ENCODE measurements at regions not wholly inside any gene's neighbourhood (a gene's known extent, or its start where the extent isn't known, plus 50 kb on each side); places are given as distances from the start of the nearest gene placed in this dataset.
"Not testable (repeated sequence)": the region's sequence is repeated elsewhere in the genome, so short reads cannot be mapped to it uniquely, and the experiment has no call there.

DNA sequence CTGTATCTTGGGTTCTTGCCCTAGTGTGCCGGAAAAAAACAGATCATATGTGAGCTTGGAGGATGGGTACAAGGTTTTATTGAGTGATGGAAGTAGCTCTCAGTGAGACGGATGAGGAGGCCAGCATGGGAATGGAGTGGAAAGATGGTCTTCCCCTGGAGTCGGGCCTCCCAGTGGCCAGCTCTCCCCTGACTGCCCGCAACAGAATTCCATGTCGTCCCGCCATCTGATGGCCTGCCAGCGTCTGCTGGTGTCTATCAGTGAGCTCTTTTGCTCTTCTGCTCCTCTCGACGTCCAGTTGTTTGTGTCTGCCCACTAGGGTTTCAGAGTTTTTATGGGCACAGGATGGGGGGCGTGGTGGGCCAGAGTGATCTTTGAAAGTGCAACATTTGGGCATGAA lies 315.2 kb upstream of the BRINP3 start:
- no peak for TF ChIP-seq ZFX (IDR thresholded peaks at IDR 0.05; ENCODE audit: borderline replicate concordance)
- TF ChIP-seq, protein P1, sequence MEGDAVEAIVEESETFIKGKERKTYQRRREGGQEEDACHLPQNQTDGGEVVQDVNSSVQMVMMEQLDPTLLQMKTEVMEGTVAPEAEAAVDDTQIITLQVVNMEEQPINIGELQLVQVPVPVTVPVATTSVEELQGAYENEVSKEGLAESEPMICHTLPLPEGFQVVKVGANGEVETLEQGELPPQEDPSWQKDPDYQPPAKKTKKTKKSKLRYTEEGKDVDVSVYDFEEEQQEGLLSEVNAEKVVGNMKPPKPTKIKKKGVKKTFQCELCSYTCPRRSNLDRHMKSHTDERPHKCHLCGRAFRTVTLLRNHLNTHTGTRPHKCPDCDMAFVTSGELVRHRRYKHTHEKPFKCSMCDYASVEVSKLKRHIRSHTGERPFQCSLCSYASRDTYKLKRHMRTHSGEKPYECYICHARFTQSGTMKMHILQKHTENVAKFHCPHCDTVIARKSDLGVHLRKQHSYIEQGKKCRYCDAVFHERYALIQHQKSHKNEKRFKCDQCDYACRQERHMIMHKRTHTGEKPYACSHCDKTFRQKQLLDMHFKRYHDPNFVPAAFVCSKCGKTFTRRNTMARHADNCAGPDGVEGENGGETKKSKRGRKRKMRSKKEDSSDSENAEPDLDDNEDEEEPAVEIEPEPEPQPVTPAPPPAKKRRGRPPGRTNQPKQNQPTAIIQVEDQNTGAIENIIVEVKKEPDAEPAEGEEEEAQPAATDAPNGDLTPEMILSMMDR (IDR thresholded peaks at IDR 0.05): no peak
- H3K27ac ChIP-seq: no peak overlapping the region

DNA sequence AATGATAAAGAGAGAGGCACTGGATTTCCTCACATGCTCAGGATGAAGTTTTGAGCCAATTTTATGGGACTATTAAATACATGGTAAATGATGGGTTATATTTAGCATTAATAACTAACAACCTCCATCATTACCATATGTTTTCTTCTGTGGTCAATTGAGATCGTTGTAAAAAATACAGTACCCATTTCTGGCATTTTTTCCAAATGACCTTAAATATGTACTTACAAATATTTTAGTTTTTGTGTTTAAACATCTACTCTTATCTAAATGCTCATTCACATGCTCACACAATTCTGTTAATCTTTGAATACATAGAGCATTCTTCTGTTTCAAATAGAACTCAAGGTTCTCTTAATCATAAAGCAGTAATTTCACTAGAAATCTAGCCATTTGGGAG lies 330.0 kb upstream of the BRINP3 start:
- TF ChIP-seq, protein P1 (IDR thresholded peaks at IDR 0.05): no peak
- no peak for TF ChIP-seq ZFX (IDR thresholded peaks at IDR 0.05; ENCODE audit: borderline replicate concordance)
- no peak overlapping the region for H3K27ac ChIP-seq

DNA sequence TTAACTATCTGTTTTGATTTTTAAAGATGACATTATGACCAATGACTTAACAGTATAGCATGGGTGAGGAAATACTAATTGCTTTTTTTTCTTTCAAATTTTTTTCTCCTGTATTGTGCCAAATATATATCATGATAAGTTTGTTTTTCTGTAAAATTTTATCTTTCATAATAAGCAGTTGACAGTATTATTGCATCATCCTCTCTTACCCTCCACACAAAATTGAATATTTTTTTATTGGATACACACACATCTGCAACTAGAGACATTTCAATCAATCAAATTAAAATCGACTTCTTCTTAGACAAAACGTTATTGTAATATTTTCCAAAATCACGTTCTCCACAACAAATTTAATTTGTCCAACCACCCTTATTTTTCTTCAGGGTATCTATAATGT lies 330.4 kb upstream of the BRINP3 start:
- no peak overlapping the region for H3K27ac ChIP-seq
- TF ChIP-seq ZFX (IDR thresholded peaks at IDR 0.05; ENCODE audit: borderline replicate concordance): no peak
- TF ChIP-seq, protein P1 (IDR thresholded peaks at IDR 0.05): no peak

DNA sequence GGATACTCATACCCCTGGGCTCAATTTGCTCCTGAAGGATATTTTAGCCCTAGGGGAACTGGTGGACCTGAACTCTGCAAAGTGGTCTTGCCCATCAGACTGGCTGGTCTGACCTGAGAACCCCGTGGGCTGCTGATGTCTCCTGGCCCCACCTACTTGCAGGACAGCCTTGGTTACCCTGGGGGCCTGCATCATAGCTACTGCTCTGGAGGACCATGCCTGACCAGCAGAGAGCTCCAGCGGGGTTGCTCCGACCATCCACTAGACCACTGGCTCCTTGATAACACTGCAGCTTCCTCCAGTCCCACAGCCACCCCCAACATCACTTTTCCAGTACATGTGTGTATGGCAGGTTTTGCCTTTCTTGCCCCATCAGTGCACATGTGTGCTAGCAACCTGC lies 331.6 kb upstream of the BRINP3 start:
- TF ChIP-seq ZFX (IDR thresholded peaks at IDR 0.05; ENCODE audit: borderline replicate concordance): no peak
- TF ChIP-seq, protein P1 (IDR thresholded peaks at IDR 0.05): no peak

DNA sequence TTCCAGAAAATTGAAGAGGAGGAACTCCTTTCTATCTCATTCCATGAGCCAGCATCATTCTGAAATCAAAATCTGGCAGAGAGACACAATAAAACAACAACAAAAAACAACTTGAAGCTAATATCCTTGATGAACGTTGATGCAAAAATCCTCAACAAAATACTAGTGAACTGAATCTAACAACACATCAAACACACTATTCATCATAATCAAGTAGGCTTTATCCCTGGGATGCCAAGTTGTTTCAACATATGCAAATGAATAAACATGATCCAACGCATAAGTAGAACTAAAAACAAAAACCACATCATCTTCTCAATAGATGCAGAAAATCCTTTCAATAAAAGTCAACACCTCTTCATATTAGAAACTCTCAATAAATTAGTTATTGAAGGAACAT lies 335.3 kb upstream of the BRINP3 start:
- no peak overlapping the region for H3K27ac ChIP-seq
- TF ChIP-seq, protein P1 (IDR thresholded peaks at IDR 0.05): no peak
- TF ChIP-seq ZFX (IDR thresholded peaks at IDR 0.05; ENCODE audit: borderline replicate concordance): no peak

More for the DNA sequence above, 331.6 kb upstream of the BRINP3 start:
- H3K27ac ChIP-seq: no peak overlapping the region

DNA sequence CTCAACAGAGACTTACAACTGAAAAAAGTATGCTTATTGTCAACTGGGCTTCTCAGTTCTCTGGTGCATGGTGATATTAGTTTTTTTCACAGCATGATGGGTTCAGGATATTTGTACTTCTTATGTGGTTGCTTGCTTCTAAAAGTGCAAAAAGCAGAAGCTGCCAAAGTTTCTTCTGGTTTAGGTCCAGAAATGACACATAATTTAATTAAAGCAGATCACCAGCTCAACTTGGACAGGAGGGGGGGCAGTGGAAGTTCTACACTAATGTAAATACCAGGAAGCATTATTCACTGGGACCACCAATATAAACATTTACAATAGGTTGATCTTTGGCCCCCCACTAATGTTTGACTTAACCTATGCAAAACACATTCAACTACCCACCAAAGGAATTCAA lies 354.8 kb upstream of the BRINP3 start:
- no peak for TF ChIP-seq ZFX (IDR thresholded peaks at IDR 0.05; ENCODE audit: borderline replicate concordance)
- TF ChIP-seq, protein P1 (IDR thresholded peaks at IDR 0.05): no peak
- no peak overlapping the region for H3K27ac ChIP-seq

DNA sequence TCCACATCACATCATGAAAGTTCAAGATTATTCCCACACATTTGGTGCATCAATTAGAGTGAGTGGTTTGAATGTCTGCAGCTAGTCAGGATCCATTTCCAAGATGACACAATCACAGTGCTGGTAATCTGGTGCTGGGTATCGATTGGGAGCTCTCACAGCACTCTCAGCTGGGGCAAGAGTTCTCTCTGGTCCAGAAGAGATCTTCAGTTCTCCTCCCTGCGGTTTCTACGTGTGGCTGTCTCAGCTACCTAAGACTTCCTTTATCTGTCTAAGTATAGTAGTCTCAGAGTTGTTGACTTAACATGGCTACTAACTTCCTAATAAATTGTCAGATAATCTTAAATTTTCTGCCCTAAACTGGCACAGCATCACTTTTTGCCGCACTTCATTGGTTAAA lies 358.0 kb upstream of the BRINP3 start:
- no peak overlapping the region for H3K27ac ChIP-seq
- TF ChIP-seq ZFX (IDR thresholded peaks at IDR 0.05; ENCODE audit: borderline replicate concordance): no peak
- TF ChIP-seq, protein P1 (IDR thresholded peaks at IDR 0.05): no peak

DNA sequence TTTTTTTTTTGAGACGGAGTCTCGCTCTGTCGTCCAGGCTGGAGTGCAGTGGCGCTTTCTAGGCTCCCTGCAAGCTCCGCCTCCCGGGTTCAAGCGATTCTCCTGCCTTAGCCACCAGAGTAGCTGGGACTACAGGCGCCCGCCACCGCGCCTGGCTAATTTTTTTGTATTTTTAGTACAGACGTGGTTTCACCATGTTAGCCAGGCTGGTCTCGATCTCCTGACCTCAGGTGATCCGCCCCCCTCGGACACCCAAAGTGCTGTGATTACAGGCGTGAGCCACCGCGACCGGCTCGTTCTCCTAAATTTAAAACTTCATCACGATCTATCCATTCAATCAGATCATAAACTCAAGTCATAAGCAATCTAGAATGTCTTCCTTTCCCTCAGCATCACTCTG lies 359.5 kb upstream of the BRINP3 start:
- not testable (repeated sequence) for H3K27ac ChIP-seq

All from 22Rv1 (cell line).